Kidney tubule cell (primary cell): ENCODE measurements at regions not wholly inside any gene's neighbourhood (a gene's known extent, or its start where the extent isn't known, plus 50 kb on each side); places are given as distances from the start of the nearest gene placed in this dataset.

Source experiments
- DNase-seq: peaks from one replicate; pipeline ENCODE4 v3.0.0-alpha.2; 2018; ENCODE audit warnings: low spot score

GRCh38 chr5:164597293-164597900, 1092.0 kb downstream of the MAT2B start:
- peak; percentile 16 for DNase-seq

DNA sequence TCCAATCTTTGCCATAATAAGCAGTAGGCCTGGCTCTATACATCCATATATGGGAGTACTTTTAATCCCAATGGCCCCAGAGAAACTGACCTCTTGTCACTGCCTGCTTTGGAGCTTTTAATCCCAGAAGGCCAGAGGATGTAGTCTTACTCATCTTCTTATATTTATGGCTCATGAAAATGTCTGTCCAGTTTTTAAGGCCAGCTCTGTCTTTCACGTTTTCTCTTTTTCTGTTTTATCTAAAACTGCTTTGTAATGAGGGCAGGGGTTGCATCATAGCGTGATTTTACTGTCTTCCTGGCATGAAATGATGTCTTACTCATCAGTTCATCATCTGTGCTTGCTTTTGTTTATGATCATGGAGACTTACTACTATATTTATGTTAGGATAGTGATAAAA, 1094.9 kb downstream of the MAT2B start:
- DNase-seq: no peak

DNA sequence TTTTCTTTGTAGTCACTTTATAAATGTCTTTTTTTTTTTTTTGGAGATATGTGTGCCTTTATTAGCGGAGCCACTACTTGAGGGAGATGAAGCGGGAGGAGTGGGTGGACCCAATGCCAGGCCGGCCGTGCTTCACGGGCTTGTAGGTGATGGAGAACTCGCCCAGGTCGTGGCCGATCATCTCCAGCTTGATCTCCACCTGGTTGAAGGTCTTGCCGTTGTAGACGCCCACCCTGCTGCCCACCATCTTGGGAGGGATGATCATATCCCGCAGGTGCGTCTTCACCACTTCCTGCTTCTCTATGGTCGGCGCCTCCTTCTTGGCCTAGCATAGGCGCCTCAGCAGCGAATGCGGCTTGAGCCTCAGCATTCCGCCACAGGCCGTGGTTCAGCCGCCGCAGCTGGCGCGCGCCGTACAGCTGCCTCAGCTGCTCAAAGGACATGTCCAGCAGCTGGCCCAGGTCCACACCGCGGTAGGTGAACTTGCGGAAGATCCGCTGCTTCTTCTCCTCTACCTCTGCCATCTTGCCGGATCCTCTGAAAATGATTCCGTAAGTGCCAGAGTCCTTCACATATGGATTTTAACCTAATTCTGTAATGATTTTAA, 1095.6 kb downstream of the MAT2B start:
- no peak for DNase-seq

DNA sequence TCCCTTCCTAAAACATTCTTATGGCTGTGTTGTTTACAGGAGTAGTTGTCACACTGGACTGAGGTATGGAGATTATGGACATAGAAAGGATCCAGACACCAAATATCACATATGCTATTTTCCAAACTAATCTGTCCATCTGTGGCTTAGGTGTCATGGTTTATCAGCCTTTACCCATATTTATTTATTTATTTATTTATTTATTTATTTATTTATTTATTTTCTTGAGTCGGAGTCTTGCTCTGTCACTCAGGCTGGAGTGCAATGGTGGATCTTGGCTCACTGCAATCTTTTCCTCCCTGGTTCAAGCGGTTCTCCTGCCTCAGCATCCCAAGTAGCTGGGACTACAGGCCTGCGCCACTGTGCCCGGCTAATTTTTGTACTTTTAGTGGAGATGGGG, 1103.1 kb downstream of the MAT2B start:
- no peak for DNase-seq

DNA sequence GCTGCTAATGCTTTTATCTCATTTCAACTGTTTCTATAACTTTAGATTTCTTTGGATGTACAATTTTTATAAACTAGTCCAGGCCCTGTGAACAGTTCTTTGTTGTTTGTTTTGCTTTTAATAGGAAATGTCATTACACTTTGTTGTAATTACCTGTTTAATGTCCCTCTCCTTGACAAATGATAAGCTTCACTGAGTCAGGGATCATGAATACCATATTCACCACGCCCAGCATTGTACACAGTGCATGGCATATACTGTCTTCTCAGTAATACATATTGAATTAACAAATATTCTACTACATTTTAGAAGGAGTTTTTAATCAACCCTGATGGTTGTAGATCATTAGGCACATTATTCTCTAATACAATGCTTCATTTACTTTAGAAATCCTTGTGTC, 1105.0 kb downstream of the MAT2B start:
- DNase-seq: no peak

DNA sequence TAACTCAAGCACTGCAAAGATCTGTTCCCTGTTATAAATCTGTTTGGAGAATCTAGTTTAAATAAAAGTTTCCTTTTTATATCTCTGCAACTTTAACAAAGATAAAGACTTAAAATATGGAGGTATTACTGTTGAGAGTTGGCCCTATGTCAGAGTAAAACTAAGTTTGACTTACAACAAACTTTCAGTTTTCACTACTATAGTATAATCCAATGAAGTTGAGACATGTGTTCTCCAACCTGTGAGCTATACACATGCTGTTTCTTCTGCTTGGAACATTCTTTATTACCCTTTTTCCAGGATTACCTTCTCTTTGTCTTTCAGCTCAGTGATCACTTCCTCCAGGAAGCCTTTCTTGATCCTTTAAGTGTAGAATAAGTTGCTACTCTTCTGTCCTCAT, 1109.3 kb downstream of the MAT2B start:
- no peak for DNase-seq

GRCh38 chr5:164617290-164617689, 1111.9 kb downstream of the MAT2B start:
- DNase-seq: no peak

GRCh38 chr5:164627021-164627420, 1121.6 kb downstream of the MAT2B start:
- DNase-seq: no peak

- no peak for DNase-seq
Measured at GRCh38 chr5:164636456-164636855, 1131.0 kb downstream of the MAT2B start.

- no peak for DNase-seq
Measured at GRCh38 chr5:164637931-164638521, 1132.6 kb downstream of the MAT2B start.

GRCh38 chr5:164649266-164649665, 1143.8 kb downstream of the MAT2B start:
- DNase-seq: no peak

- no peak for DNase-seq
Measured at GRCh38 chr5:164650427-164650826, 1145.0 kb downstream of the MAT2B start.

DNA sequence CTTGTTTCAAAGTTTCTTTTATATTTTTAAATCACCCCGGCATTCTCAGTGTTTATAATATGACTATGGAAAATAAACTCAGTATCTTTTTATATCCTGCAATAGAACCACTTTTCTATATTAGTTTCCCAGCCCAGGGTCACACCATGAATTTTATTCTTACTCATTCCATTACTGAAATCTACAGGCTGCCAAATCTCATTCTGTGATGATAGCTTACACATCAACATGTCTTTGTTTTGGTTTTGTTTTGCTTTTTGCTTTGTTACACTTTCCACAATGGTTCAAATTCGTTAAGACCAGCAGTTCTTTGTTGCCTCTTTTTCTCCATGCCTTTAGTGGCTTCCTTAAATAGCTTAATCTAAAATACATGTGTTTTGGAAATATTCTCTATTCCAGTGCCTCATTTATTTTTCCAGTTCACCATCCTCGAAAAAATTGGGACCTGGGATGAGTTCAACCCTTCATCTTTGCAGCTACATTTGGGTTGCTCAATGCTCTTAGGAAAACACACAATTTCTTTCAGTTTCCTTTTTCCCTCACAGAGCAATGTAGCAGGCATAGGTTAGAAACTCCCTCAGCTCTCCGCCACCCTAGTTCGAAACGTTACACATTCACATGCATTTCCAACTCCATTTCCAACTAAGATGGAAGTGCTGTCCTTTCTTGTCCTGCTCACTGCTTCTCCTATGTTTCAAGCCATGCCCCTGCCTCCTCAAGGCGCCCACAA, 1146.3 kb downstream of the MAT2B start:
- DNase-seq: no peak

- no peak for DNase-seq
Measured at GRCh38 chr5:164652276-164652660, 1146.8 kb downstream of the MAT2B start.

DNA sequence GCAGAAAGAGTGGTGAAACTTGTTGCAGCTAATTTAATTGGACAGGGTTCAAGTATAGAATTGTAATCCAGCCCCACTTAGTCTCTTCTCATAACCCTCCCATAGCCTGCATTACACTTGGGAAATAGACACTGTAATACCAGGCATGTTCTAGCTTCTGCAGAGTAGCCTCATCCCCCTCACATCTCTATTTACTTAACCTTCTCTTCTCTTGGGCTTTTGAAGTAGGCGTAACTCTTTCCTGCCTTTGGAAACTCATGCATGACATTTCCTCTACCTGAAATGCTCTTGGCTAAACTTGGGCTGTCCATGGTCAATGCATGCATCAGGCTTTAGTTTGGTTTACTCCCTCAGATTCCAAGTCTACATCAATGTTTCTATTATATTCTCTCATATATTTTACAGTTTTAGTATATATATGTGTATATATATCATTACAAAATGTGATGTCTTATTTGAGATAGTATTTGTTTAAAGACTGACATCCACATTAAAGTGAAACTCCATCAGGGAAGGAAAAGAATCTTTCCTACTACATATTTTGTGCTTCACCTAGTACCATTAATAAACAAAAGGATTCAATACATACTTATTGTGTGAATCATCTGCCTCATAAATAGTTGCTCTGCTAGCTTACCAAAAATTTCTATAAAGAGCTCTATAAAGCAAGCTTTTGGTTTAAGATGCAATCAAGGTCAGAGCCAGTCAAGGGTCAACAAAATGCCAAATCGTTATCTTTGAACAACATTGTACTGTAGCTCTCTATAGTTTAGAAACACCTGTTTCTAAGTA, 1158.0 kb downstream of the MAT2B start:
- DNase-seq: peak; percentile 2

DNA sequence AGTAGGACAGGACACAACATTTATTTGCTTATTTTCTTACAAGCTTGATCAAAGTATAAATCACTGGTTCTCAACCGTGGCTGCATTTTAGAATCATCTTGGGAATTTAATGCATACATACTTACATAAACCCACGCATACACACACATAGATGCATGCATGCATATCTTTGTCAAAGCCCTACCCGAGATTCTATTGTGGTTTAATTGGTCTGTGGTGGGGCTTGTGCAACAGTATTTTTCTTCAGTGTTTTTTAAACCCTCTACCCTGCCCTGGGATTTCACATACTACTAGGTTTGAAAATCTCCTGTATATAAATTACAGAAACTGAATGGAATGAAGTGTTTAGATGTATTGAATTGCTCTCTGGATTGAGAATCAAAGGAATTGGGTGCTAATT, 1166.2 kb downstream of the MAT2B start:
- no peak for DNase-seq

GRCh38 chr5:164672205-164672604, 1166.8 kb downstream of the MAT2B start:
- no peak for DNase-seq

- peak; percentile 4 for DNase-seq
Measured at GRCh38 chr5:164672931-164673694, 1167.7 kb downstream of the MAT2B start.

DNA sequence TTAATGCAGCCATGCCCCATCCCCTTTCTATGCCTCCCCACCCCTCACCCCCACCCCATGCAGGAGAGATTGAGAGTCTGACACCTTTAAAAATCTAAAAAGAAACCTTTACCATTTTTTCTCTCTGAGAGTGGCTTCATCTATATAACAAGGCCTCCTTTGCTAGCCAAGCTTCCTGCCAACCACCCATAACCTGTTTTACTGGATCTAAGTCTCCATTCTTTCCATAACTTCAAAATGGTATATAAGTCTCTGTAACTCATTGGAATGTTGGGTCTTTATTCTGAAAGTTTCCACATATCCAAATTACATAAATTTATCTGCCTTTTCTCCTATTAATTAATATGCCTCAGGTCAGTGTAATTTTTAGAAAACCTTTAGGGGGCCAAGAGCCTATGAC, 1174.0 kb downstream of the MAT2B start:
- no peak for DNase-seq

DNA sequence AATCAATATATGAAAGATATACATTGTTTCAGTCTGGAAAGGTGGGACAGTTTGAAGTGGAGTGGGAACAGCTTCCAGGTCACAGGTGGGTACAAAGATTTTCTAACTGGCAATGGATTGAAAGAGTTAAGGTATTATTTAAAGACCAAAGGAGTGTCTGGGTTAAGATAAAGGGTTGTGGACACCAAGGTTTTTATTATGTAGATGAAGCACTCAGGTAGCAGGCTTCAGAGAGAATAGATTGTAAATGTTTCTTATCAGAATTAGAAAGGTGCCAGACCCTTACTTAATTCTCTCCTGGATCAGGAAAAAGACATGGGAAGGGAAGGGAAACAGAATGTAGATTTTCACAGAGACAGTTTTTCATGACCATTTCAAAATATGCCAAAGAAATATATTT, 1174.8 kb downstream of the MAT2B start:
- DNase-seq: no peak

GRCh38 chr5:164680812-164681520, 1175.5 kb downstream of the MAT2B start:
- DNase-seq: no peak
